Loucy (cell line): ENCODE measurements at regions not wholly inside any gene's neighbourhood (a gene's known extent, or its start where the extent isn't known, plus 50 kb on each side); places are given as distances from the start of the nearest gene placed in this dataset.

Source experiments
- H2AFZ ChIP-seq: fragments of 200-600 bp; sonication (generic); 2 replicates; pipeline ENCODE4 v1.6.0; 2016; ENCODE audit warnings: antibody characterized with exemption, mild to moderate bottlenecking, low read length, moderate library complexity
- H3F3A ChIP-seq: fragments of 200-600 bp; 2 replicates; pipeline ENCODE4 v1.6.0; 2016; ENCODE audit warnings: antibody characterized with exemption, low read depth, mild to moderate bottlenecking
- H3K27me3 ChIP-seq: fragments of 200-600 bp; sonication (generic); 2 replicates; pipeline ENCODE4 v1.6.1; 2014; ENCODE audit warnings: low read length, mild to moderate bottlenecking; ENCODE audit not compliant: insufficient read depth, poor library complexity, severe bottlenecking
- H3K36me3 ChIP-seq: fragments of 200-600 bp; sonication (generic); 2 replicates; pipeline ENCODE4 v1.6.1; 2016; ENCODE audit warnings: low read length; ENCODE audit not compliant: insufficient read depth
- H3K4me1 ChIP-seq: fragments of 200-600 bp; sonication (generic); 2 replicates; pipeline ENCODE4 v1.5.1; 2014; ENCODE audit warnings: low read length, mild to moderate bottlenecking; ENCODE audit not compliant: insufficient read depth, poor library complexity, severe bottlenecking
- H3K4me2 ChIP-seq: fragments of 200-600 bp; sonication (generic); 2 replicates; pipeline ENCODE4 v1.6.0; 2014; ENCODE audit warnings: antibody characterized with exemption, low read length, low read depth, mild to moderate bottlenecking; ENCODE audit not compliant: poor library complexity, severe bottlenecking
- H3K4me3 ChIP-seq: fragments of 200-600 bp; sonication (generic); 2 replicates; pipeline ENCODE4 v1.5.1; 2014; ENCODE audit warnings: low read length, mild to moderate bottlenecking, mixed read lengths; ENCODE audit not compliant: poor library complexity, severe bottlenecking
- H3K79me2 ChIP-seq: fragments of 200-600 bp; sonication (generic); 2 replicates; pipeline ENCODE4 v1.6.1; 2014; ENCODE audit warnings: low read length; ENCODE audit not compliant: insufficient read depth
- H3K9ac ChIP-seq: fragments of 200-600 bp; sonication (generic); 2 replicates; pipeline ENCODE4 v1.6.0; 2014; ENCODE audit warnings: mild to moderate bottlenecking, low read depth, low read length, moderate library complexity; ENCODE audit not compliant: poor library complexity, severe bottlenecking
- H3K9me2 ChIP-seq: fragments of 200-600 bp; sonication (generic); replicated peaks from 2 replicates; pipeline ENCODE4 v1.6.1; 2016; ENCODE audit warnings: low read depth, low read length, mixed read lengths
- H3K9me3 ChIP-seq: fragments of 200-600 bp; sonication (generic); 2 replicates; pipeline ENCODE4 v1.6.1; 2014; ENCODE audit warnings: mild to moderate bottlenecking, antibody characterized with exemption, low read length, low read depth; ENCODE audit not compliant: insufficient read depth
- H4K20me1 ChIP-seq: fragments of 200-600 bp; sonication (generic); 2 replicates; pipeline ENCODE4 v1.6.0; 2014; ENCODE audit warnings: antibody characterized with exemption, low read length, mild to moderate bottlenecking; ENCODE audit not compliant: insufficient read depth, poor library complexity, severe bottlenecking
- CTCF ChIP-seq: fragments of 200-600 bp; sonication (generic); conservative IDR thresholded peaks from 2 replicates; pipeline ENCODE4 v1.5.1; 2014; ENCODE audit warnings: mild to moderate bottlenecking, antibody characterized with exemption, low read length
- EZH2phosphoT487 ChIP-seq: fragments of 200-600 bp; IDR thresholded peaks from 2 replicates; pipeline ENCODE4 v1.6.1; 2018; ENCODE audit warnings: antibody characterized with exemption, mild to moderate bottlenecking, moderate library complexity, borderline replicate concordance

GRCh38 chr4:27628609-27629008 is 768.0 kb downstream of the STIM2 start:
- no peaks in the 10 kb centered on the region for H3K79me2 ChIP-seq
- H2AFZ ChIP-seq: no peak overlapping the region
- H3K9ac ChIP-seq: no peak overlapping the region
- H3K36me3 ChIP-seq: no peaks in the 10 kb centered on the region
- no peaks in the 10 kb centered on the region for H3F3A ChIP-seq
- TF ChIP-seq CTCF: no peak
- no peak for TF ChIP-seq EZH2phosphoT487
- no peaks in the 10 kb centered on the region for H3K9me2 ChIP-seq
- no peak overlapping the region for H3K4me2 ChIP-seq
- no peaks in the 10 kb centered on the region for H4K20me1 ChIP-seq
- no peak overlapping the region for H3K4me3 ChIP-seq
- no peaks in the 10 kb centered on the region for H3K4me1 ChIP-seq
- H3K9me3 ChIP-seq: no peaks in the 10 kb centered on the region
- H3K27me3 ChIP-seq: no peaks in the 10 kb centered on the region

GRCh38 chr4:27629532-27630225 is 769.0 kb downstream of the STIM2 start:
- H3K79me2 ChIP-seq: no peaks in the 10 kb centered on the region
- no peaks in the 10 kb centered on the region for H3K9me3 ChIP-seq
- H3K9me2 ChIP-seq: no peaks in the 10 kb centered on the region
- H3K4me2 ChIP-seq: no peak overlapping the region
- no peaks in the 10 kb centered on the region for H3K4me1 ChIP-seq
- no peak overlapping the region for H3K4me3 ChIP-seq
- H3K9ac ChIP-seq: no peak overlapping the region
- H4K20me1 ChIP-seq: no peaks in the 10 kb centered on the region
- no peaks in the 10 kb centered on the region for H3K27me3 ChIP-seq
- no peak overlapping the region for H2AFZ ChIP-seq
- no peaks in the 10 kb centered on the region for H3F3A ChIP-seq
- no peaks in the 10 kb centered on the region for H3K36me3 ChIP-seq
- TF ChIP-seq EZH2phosphoT487 (no peak), CTCF (no peak)

- Histone ChIP-seq H4K20me1 (no peaks in the 10 kb centered on the region), H3K79me2 (no peaks in the 10 kb centered on the region), H3K9me3 (no peaks in the 10 kb centered on the region), H3K9ac (no peak overlapping the region), H3K9me2 (no peaks in the 10 kb centered on the region), H3K36me3 (no peaks in the 10 kb centered on the region), H3K4me1 (no peaks in the 10 kb centered on the region), H2AFZ (no peak overlapping the region), H3F3A (no peaks in the 10 kb centered on the region), H3K27me3 (no peaks in the 10 kb centered on the region), H3K4me3 (no peak overlapping the region), H3K4me2 (no peak overlapping the region)
- TF ChIP-seq CTCF (no peak), EZH2phosphoT487 (no peak)
These were observed 775.6 kb downstream of the STIM2 start for GRCh38 chr4:27635936-27636913.
